Kidney epithelial cell (primary cell): ENCODE measurements at regions not wholly inside any gene's neighbourhood (a gene's known extent, or its start where the extent isn't known, plus 50 kb on each side); places are given as distances from the start of the nearest gene placed in this dataset.

ENCODE experiments used
- DNase-seq: peaks from one replicate; pipeline ENCODE4 v3.0.0-alpha.2; 2010; ENCODE audit warnings: low read depth
- H3K27me3 ChIP-seq: 2 replicates; pipeline ENCODE4 v1.6.0; 2011; ENCODE audit warnings: low read length; ENCODE audit not compliant: control insufficient read depth, insufficient read depth
- H3K36me3 ChIP-seq: 2 replicates; pipeline ENCODE4 v1.5.1; 2011; ENCODE audit warnings: low read length; ENCODE audit not compliant: control insufficient read depth, insufficient read depth
- H3K4me3 ChIP-seq: 2 replicates; pipeline ENCODE4 v1.5.1; 2011; ENCODE audit warnings: low read depth, mild to moderate bottlenecking, control low read depth, low read length
- CTCF ChIP-seq: IDR thresholded peaks from 2 replicates; pipeline ENCODE4 v1.5.1; 2011; ENCODE audit warnings: mild to moderate bottlenecking, moderate library complexity, low read length, control low read depth, inconsistent platforms; ENCODE audit not compliant: insufficient read depth, poor library complexity, severe bottlenecking

GRCh38 chr5:100188778-100189177 lies 346.4 kb upstream of the FAM174A start:
- no peak overlapping the region for H3K4me3 ChIP-seq
- no peak for TF ChIP-seq CTCF
- H3K27me3 ChIP-seq: no peaks in the 10 kb centered on the region
- no peak for DNase-seq
- no peaks in the 10 kb centered on the region for H3K36me3 ChIP-seq

- Histone ChIP-seq H3K27me3 (no peaks in the 10 kb centered on the region), H3K36me3 (no peaks in the 10 kb centered on the region), H3K4me3 (no peak overlapping the region)
- no peak for TF ChIP-seq CTCF
- DNase-seq: no peak
Measured at GRCh38 chr5:100188339-100188738, 346.8 kb upstream of the FAM174A start.

- Histone ChIP-seq H3K36me3 (no peaks in the 10 kb centered on the region), H3K4me3 (no peak overlapping the region), H3K27me3 (no peaks in the 10 kb centered on the region)
- TF ChIP-seq CTCF: no peak
- DNase-seq: no peak
Measured at GRCh38 chr5:100186181-100186580, 349.0 kb upstream of the FAM174A start.

GRCh38 chr5:100182402-100182801 lies 352.8 kb upstream of the FAM174A start:
- Histone ChIP-seq H3K4me3 (no peak overlapping the region), H3K27me3 (no peaks in the 10 kb centered on the region), H3K36me3 (no peaks in the 10 kb centered on the region)
- no peak for DNase-seq
- TF ChIP-seq CTCF: no peak

- no peak for TF ChIP-seq CTCF
- no peak overlapping the region for H3K4me3 ChIP-seq
- no peak for DNase-seq
- no peaks in the 10 kb centered on the region for H3K36me3 ChIP-seq
- no peaks in the 10 kb centered on the region for H3K27me3 ChIP-seq
Measured at GRCh38 chr5:100175346-100175745, 359.8 kb upstream of the FAM174A start.

GRCh38 chr5:100165309-100165708 lies 369.9 kb upstream of the FAM174A start:
- DNase-seq: no peak
- no peak overlapping the region for H3K4me3 ChIP-seq
- TF ChIP-seq CTCF: no peak
- no peaks in the 10 kb centered on the region for H3K27me3 ChIP-seq
- H3K36me3 ChIP-seq: no peaks in the 10 kb centered on the region
